ENCODE measurements at regions not wholly inside any gene's neighbourhood (a gene's known extent, or its start where the extent isn't known, plus 50 kb on each side); places are given as distances from the start of the nearest gene placed in this dataset.

- no peak for TF ChIP-seq EZH2phosphoT487 (IDR thresholded peaks at IDR 0.05; ENCODE audit: borderline replicate concordance, low read length)
- TF ChIP-seq, protein P1, sequence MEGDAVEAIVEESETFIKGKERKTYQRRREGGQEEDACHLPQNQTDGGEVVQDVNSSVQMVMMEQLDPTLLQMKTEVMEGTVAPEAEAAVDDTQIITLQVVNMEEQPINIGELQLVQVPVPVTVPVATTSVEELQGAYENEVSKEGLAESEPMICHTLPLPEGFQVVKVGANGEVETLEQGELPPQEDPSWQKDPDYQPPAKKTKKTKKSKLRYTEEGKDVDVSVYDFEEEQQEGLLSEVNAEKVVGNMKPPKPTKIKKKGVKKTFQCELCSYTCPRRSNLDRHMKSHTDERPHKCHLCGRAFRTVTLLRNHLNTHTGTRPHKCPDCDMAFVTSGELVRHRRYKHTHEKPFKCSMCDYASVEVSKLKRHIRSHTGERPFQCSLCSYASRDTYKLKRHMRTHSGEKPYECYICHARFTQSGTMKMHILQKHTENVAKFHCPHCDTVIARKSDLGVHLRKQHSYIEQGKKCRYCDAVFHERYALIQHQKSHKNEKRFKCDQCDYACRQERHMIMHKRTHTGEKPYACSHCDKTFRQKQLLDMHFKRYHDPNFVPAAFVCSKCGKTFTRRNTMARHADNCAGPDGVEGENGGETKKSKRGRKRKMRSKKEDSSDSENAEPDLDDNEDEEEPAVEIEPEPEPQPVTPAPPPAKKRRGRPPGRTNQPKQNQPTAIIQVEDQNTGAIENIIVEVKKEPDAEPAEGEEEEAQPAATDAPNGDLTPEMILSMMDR (IDR thresholded peaks at IDR 0.05; ENCODE audit: low read depth, low read length, poor library complexity, severe bottlenecking), result no peak
- Histone ChIP-seq H3K9me3 (ENCODE audit: control insufficient read depth, insufficient read depth, low read length) (no peaks in the 10 kb centered on the region), H3K4me2 (ENCODE audit: low read length) (no peak overlapping the region), H3K27ac (ENCODE audit: low read depth, low read length) (no peak overlapping the region), H3K9me2 (replicated peaks; ENCODE audit: control insufficient read depth, low read length) (no peaks in the 10 kb centered on the region), H3K79me2 (ENCODE audit: control insufficient read depth, low read length) (no peaks in the 10 kb centered on the region), H3K4me1 (ENCODE audit: control insufficient read depth, low read length) (no peaks in the 10 kb centered on the region), H3K4me3 (ENCODE audit: low read length) (no peak overlapping the region), H4K20me1 (ENCODE audit: control insufficient read depth, insufficient read depth, low read depth, low read length) (no peaks in the 10 kb centered on the region), H3K27me3 (ENCODE audit: control insufficient read depth, low read length) (no peaks in the 10 kb centered on the region), H3F3A (ENCODE audit: control insufficient read depth, insufficient read depth) (no peaks in the 10 kb centered on the region), H3K36me3 (ENCODE audit: control insufficient read depth, low read length) (no peaks in the 10 kb centered on the region)
These were observed 578.7 kb downstream of the DIAPH3 start for GRCh38 chr13:59584761-59585670.

DNA sequence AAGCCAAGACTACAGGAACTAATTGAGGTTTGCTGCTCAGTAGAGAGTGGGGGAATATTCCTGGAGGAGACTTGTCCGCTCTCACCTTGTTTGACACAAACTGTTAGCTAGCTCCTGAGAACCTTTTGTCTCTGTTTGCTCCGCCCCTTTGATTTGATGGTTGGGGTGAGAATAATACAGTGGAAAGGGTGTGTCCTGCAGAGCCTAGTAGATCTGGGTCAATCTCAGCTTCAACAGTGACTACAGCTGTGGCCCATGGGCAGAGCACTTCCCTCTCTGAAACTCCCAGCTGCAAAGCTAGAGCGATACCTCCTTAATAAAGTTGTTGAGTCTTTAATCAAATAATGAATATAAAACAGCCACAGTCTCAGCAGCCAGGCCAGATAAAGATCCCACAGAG lies 576.7 kb downstream of the DIAPH3 start:
- Histone ChIP-seq H3K9me3 (ENCODE audit: control insufficient read depth, insufficient read depth, low read length) (no peaks in the 10 kb centered on the region), H4K20me1 (ENCODE audit: control insufficient read depth, insufficient read depth, low read depth, low read length) (no peaks in the 10 kb centered on the region), H3K4me2 (ENCODE audit: low read length) (no peak overlapping the region), H3K79me2 (ENCODE audit: control insufficient read depth, low read length) (no peaks in the 10 kb centered on the region), H3K9me2 (replicated peaks; ENCODE audit: control insufficient read depth, low read length) (no peaks in the 10 kb centered on the region), H3K27me3 (ENCODE audit: control insufficient read depth, low read length) (no peaks in the 10 kb centered on the region), H3K36me3 (ENCODE audit: control insufficient read depth, low read length) (no peaks in the 10 kb centered on the region), H3K4me1 (ENCODE audit: control insufficient read depth, low read length) (no peaks in the 10 kb centered on the region), H3K27ac (ENCODE audit: low read depth, low read length) (no peak overlapping the region), H3F3A (ENCODE audit: control insufficient read depth, insufficient read depth) (no peaks in the 10 kb centered on the region), H3K4me3 (ENCODE audit: low read length) (no peak overlapping the region)
- TF ChIP-seq, protein P1 (IDR thresholded peaks at IDR 0.05; ENCODE audit: low read depth, low read length, poor library complexity, severe bottlenecking), result no peak
- no peak for TF ChIP-seq EZH2phosphoT487 (IDR thresholded peaks at IDR 0.05; ENCODE audit: borderline replicate concordance, low read length)

- Histone ChIP-seq H3K27ac (ENCODE audit: low read depth, low read length) (no peak overlapping the region), H4K20me1 (ENCODE audit: control insufficient read depth, insufficient read depth, low read depth, low read length) (no peaks in the 10 kb centered on the region), H3K4me2 (ENCODE audit: low read length) (no peak overlapping the region), H3K9me3 (ENCODE audit: control insufficient read depth, insufficient read depth, low read length) (no peaks in the 10 kb centered on the region), H3K4me1 (ENCODE audit: control insufficient read depth, low read length) (no peaks in the 10 kb centered on the region), H3F3A (ENCODE audit: control insufficient read depth, insufficient read depth) (no peaks in the 10 kb centered on the region), H3K79me2 (ENCODE audit: control insufficient read depth, low read length) (no peaks in the 10 kb centered on the region), H3K27me3 (ENCODE audit: control insufficient read depth, low read length) (no peaks in the 10 kb centered on the region), H3K9me2 (replicated peaks; ENCODE audit: control insufficient read depth, low read length) (no peaks in the 10 kb centered on the region), H3K4me3 (ENCODE audit: low read length) (no peak overlapping the region), H3K36me3 (ENCODE audit: control insufficient read depth, low read length) (no peaks in the 10 kb centered on the region)
- TF ChIP-seq, protein P1 (IDR thresholded peaks at IDR 0.05; ENCODE audit: low read depth, low read length, poor library complexity, severe bottlenecking), result no peak
- no peak for TF ChIP-seq EZH2phosphoT487 (IDR thresholded peaks at IDR 0.05; ENCODE audit: borderline replicate concordance, low read length)
These were observed 575.6 kb downstream of the DIAPH3 start for GRCh38 chr13:59587971-59588716.

Data from DOHH2 (cell line).